ENCODE measurements at regions not wholly inside any gene's neighbourhood (a gene's known extent, or its start where the extent isn't known, plus 50 kb on each side); places are given as distances from the start of the nearest gene placed in this dataset.

DNA sequence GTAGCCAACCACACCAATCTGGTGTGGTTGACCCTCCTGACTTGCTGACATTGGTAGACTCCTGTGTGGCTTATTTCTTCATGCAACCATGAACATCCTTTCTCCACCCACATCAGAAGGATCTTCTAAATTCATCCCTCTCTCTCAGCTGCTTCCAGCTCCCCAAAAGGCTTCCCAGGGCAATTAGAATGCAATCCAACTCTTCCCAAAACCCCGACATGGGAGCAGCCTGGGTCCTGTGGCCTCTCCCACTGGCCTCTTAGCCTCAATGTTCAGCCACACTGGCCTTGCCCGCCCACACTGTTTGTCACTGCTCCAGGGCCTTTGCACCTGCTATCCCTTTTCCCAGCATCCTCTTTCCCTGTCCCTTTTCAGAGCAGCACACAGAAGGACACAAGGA, 199.8 kb upstream of the SGCG start:
- peaks cover 18% of the 10 kb centered on the region for H3K9me3 ChIP-seq (ENCODE audit: insufficient read depth, low read depth, low read length)
- no peaks in the 10 kb centered on the region for H3K79me2 ChIP-seq (ENCODE audit: control insufficient read depth, insufficient read depth, low read length, poor library complexity)
- no peak overlapping the region for H3K18ac ChIP-seq (ENCODE audit: low read length)
- no peaks in the 10 kb centered on the region for H3K36me3 ChIP-seq (ENCODE audit: control insufficient read depth in 1 of 2, insufficient read depth in 2 of 2, low read length in 2 of 2)
- H2BK5ac ChIP-seq (ENCODE audit: low read depth, low read length, poor library complexity) = no peak overlapping the region
- no peak overlapping the region for H3K23ac ChIP-seq (ENCODE audit: low read length)
- H2AK5ac ChIP-seq (ENCODE audit: low read length) = no peak overlapping the region
- H4K12ac ChIP-seq (ENCODE audit: low read depth, low read length) = no peak overlapping the region
- H3K4me3 ChIP-seq (ENCODE audit: low read depth, low read length) = no peak overlapping the region
- no peak overlapping the region for H2BK12ac ChIP-seq (ENCODE audit: low read length)
- H2BK120ac ChIP-seq (ENCODE audit: insufficient read depth, low read length, poor library complexity) = no peak overlapping the region
- H3K4me2 ChIP-seq (ENCODE audit: low read length) = no peak overlapping the region
- no peak overlapping the region for H3K14ac ChIP-seq (ENCODE audit: low read length)
- no peak overlapping the region for H4K8ac ChIP-seq (ENCODE audit: low read depth, low read length)
- H3K27ac ChIP-seq (ENCODE audit: low read depth, low read length) = no peak overlapping the region
- no peak overlapping the region for H3K9ac ChIP-seq (ENCODE audit: low read length)
- DNase-seq = no peak
- H2AFZ ChIP-seq (ENCODE audit: insufficient read depth, low read length, poor library complexity) = no peak overlapping the region
- no peaks in the 10 kb centered on the region for H3K27me3 ChIP-seq (ENCODE audit: insufficient read depth, low read length)
- H4K91ac ChIP-seq (ENCODE audit: low read depth, low read length) = no peak overlapping the region
- peaks cover 0 to 6% of the 10 kb centered on the region in 2 experiments for H3K4me1 ChIP-seq (ENCODE audit: control insufficient read depth in 1 of 2, insufficient read depth in 2 of 2, low read length in 2 of 2)
- no peak overlapping the region for H3K4ac ChIP-seq (ENCODE audit: low read depth, low read length)
- no peaks in the 10 kb centered on the region for H3K79me1 ChIP-seq (ENCODE audit: low read length)
- WGBS (ENCODE audit: extremely low coverage, insufficient coverage, insufficient read length) = no CpG with 5 or more reads among the region's 2 CpGs

DNA sequence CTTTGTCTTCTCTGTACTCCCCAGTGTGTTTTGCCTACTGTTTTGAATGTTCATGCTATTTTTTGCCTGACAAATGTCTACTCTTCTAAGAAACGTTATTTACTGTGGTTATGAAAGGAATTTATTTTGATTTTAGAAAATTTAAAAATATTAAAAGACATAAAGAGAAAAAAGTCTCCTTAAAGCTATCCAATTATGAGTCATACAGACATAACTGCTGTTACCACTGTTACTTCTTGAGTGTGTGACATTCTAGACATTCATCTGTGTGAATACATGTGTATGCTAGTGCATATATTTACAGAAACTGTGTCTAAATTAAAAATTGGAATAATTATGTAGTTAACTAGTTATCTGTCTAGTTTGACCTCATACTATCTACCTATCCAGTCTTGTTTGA, 187.6 kb upstream of the SGCG start:
- DNase-seq = no peak
- no peak overlapping the region for H4K8ac ChIP-seq (ENCODE audit: low read depth, low read length)
- no peaks in the 10 kb centered on the region for H3K79me1 ChIP-seq (ENCODE audit: low read length)
- no peak overlapping the region for H3K4me2 ChIP-seq (ENCODE audit: low read length)
- no peak overlapping the region for H2BK12ac ChIP-seq (ENCODE audit: low read length)
- no peaks in the 10 kb centered on the region for H3K9me3 ChIP-seq (ENCODE audit: insufficient read depth, low read depth, low read length)
- no peak overlapping the region for H2AFZ ChIP-seq (ENCODE audit: insufficient read depth, low read length, poor library complexity)
- no peak overlapping the region for H3K9ac ChIP-seq (ENCODE audit: low read length)
- H2BK5ac ChIP-seq (ENCODE audit: low read depth, low read length, poor library complexity) = no peak overlapping the region
- H3K23ac ChIP-seq (ENCODE audit: low read length) = no peak overlapping the region
- no peaks in the 10 kb centered on the region for H3K27me3 ChIP-seq (ENCODE audit: insufficient read depth, low read length)
- H3K36me3 ChIP-seq (ENCODE audit: control insufficient read depth in 1 of 2, insufficient read depth in 2 of 2, low read length in 2 of 2) = no peaks in the 10 kb centered on the region
- no peak overlapping the region for H3K27ac ChIP-seq (ENCODE audit: low read depth, low read length)
- H2BK120ac ChIP-seq (ENCODE audit: insufficient read depth, low read length, poor library complexity) = no peak overlapping the region
- no peak overlapping the region for H3K4me3 ChIP-seq (ENCODE audit: low read depth, low read length)
- H4K12ac ChIP-seq (ENCODE audit: low read depth, low read length) = no peak overlapping the region
- WGBS (ENCODE audit: extremely low coverage, insufficient coverage, insufficient read length) = no CpG with 5 or more reads among the region's 1 CpG
- H3K79me2 ChIP-seq (ENCODE audit: control insufficient read depth, insufficient read depth, low read length, poor library complexity) = no peaks in the 10 kb centered on the region
- H3K4ac ChIP-seq (ENCODE audit: low read depth, low read length) = no peak overlapping the region
- H3K18ac ChIP-seq (ENCODE audit: low read length) = no peak overlapping the region
- no peak overlapping the region for H3K14ac ChIP-seq (ENCODE audit: low read length)
- no peak overlapping the region for H4K91ac ChIP-seq (ENCODE audit: low read depth, low read length)
- no peaks in the 10 kb centered on the region for H3K4me1 ChIP-seq (ENCODE audit: control insufficient read depth in 1 of 2, insufficient read depth in 2 of 2, low read length in 2 of 2)
- H2AK5ac ChIP-seq (ENCODE audit: low read length) = no peak overlapping the region

DNA sequence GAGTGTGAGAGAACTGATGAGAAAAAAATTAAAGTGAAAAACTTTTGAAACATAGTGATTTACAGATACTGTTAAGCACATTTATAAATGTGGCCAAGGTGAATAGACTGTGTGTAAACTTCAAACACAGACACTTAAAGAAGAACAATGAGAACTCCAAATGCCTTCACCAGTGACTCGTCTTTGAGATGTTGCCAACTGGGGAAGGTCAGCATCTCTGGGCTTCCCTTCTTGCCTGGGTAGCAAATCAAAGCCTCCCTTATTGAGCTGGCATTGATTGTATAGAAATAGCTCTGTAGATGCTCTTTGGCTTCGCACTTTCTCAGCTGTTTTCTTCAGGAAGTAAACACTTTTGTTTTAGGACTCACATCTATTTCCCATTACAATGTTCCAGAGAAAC, 177.3 kb upstream of the SGCG start:
- H4K8ac ChIP-seq (ENCODE audit: low read depth, low read length) = no peak overlapping the region
- H3K27me3 ChIP-seq (ENCODE audit: insufficient read depth, low read length) = no peaks in the 10 kb centered on the region
- H3K27ac ChIP-seq (ENCODE audit: low read depth, low read length) = no peak overlapping the region
- no peak overlapping the region for H2BK12ac ChIP-seq (ENCODE audit: low read length)
- H3K23ac ChIP-seq (ENCODE audit: low read length) = no peak overlapping the region
- no peak overlapping the region for H3K4ac ChIP-seq (ENCODE audit: low read depth, low read length)
- H4K91ac ChIP-seq (ENCODE audit: low read depth, low read length) = no peak overlapping the region
- WGBS (ENCODE audit: extremely low coverage, insufficient coverage, insufficient read length) = no CpG with 5 or more reads among the region's 2 CpGs
- no peak overlapping the region for H3K4me2 ChIP-seq (ENCODE audit: low read length)
- no peak overlapping the region for H3K14ac ChIP-seq (ENCODE audit: low read length)
- no peaks in the 10 kb centered on the region for H3K79me1 ChIP-seq (ENCODE audit: low read length)
- no peak overlapping the region for H3K18ac ChIP-seq (ENCODE audit: low read length)
- no peak overlapping the region for H2AK5ac ChIP-seq (ENCODE audit: low read length)
- no peaks in the 10 kb centered on the region for H3K9me3 ChIP-seq (ENCODE audit: insufficient read depth, low read depth, low read length)
- DNase-seq = no peak
- no peak overlapping the region for H3K9ac ChIP-seq (ENCODE audit: low read length)
- H3K36me3 ChIP-seq (ENCODE audit: control insufficient read depth in 1 of 2, insufficient read depth in 2 of 2, low read length in 2 of 2) = no peaks in the 10 kb centered on the region
- no peaks in the 10 kb centered on the region for H3K79me2 ChIP-seq (ENCODE audit: control insufficient read depth, insufficient read depth, low read length, poor library complexity)
- no peak overlapping the region for H4K12ac ChIP-seq (ENCODE audit: low read depth, low read length)
- no peak overlapping the region for H2BK5ac ChIP-seq (ENCODE audit: low read depth, low read length, poor library complexity)
- H2AFZ ChIP-seq (ENCODE audit: insufficient read depth, low read length, poor library complexity) = no peak overlapping the region
- H2BK120ac ChIP-seq (ENCODE audit: insufficient read depth, low read length, poor library complexity) = no peak overlapping the region
- no peak overlapping the region for H3K4me3 ChIP-seq (ENCODE audit: low read depth, low read length)
- H3K4me1 ChIP-seq (ENCODE audit: control insufficient read depth in 1 of 2, insufficient read depth in 2 of 2, low read length in 2 of 2) = no peaks in the 10 kb centered on the region

DNA sequence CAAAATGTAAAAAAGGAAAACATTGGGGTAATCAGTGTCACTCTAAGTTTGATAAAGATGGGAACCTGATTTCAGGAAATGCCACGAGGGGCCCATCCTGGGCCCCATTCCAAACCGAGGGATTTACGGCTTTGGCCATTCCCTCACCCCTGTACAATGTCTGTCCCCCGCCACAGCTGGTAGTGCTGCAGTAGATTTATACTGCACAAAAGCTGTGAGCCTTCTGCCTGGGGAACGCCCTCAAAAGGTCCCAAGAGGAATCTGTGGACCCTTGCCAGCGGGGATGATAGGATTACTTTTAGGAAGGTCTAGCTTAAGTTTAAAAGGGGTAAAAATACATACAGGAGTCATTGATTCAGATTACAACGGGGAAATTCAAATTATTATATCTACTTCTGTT, 173.4 kb upstream of the SGCG start:
- Histone ChIP-seq H3K14ac (ENCODE audit: low read length) (no peak overlapping the region), H2AFZ (ENCODE audit: insufficient read depth, low read length, poor library complexity) (no peak overlapping the region), H3K36me3 (ENCODE audit: control insufficient read depth in 1 of 2, insufficient read depth in 2 of 2, low read length in 2 of 2) (no peaks in the 10 kb centered on the region), H2AK5ac (ENCODE audit: low read length) (no peak overlapping the region), H4K91ac (ENCODE audit: low read depth, low read length) (no peak overlapping the region), H3K4me3 (ENCODE audit: low read depth, low read length) (no peak overlapping the region), H3K9ac (ENCODE audit: low read length) (no peak overlapping the region), H3K79me1 (ENCODE audit: low read length) (no peaks in the 10 kb centered on the region), H3K27ac (ENCODE audit: low read depth, low read length) (no peak overlapping the region), H3K4me2 (ENCODE audit: low read length) (no peak overlapping the region), H3K4me1 (ENCODE audit: control insufficient read depth in 1 of 2, insufficient read depth in 2 of 2, low read length in 2 of 2) (no peaks in the 10 kb centered on the region), H3K4ac (ENCODE audit: low read depth, low read length) (no peak overlapping the region), H4K12ac (ENCODE audit: low read depth, low read length) (no peak overlapping the region), H3K79me2 (ENCODE audit: control insufficient read depth, insufficient read depth, low read length, poor library complexity) (no peaks in the 10 kb centered on the region), H2BK5ac (ENCODE audit: low read depth, low read length, poor library complexity) (no peak overlapping the region), H3K23ac (ENCODE audit: low read length) (no peak overlapping the region), H2BK12ac (ENCODE audit: low read length) (no peak overlapping the region), H3K18ac (ENCODE audit: low read length) (no peak overlapping the region), H3K27me3 (ENCODE audit: insufficient read depth, low read length) (no peaks in the 10 kb centered on the region), H4K8ac (ENCODE audit: low read depth, low read length) (no peak overlapping the region), H2BK120ac (ENCODE audit: insufficient read depth, low read length, poor library complexity) (no peak overlapping the region), H3K9me3 (ENCODE audit: insufficient read depth, low read depth, low read length) (no peaks in the 10 kb centered on the region)
- no CpG with 5 or more reads among the region's 7 CpGs for WGBS (ENCODE audit: extremely low coverage, insufficient coverage, insufficient read length)
- DNase-seq = no peak
